Endothelial cell of umbilical vein (primary cell): ENCODE measurements at regions not wholly inside any gene's neighbourhood (a gene's known extent, or its start where the extent isn't known, plus 50 kb on each side); places are given as distances from the start of the nearest gene placed in this dataset.

Source experiments
- BruUV-seq: library from RNA; stranded (reverse); fragments of 400-500 nt; replicated peaks from 2 replicates; lab custom pipeline; 2021; lab: Mats Ljungman, UMichigan
- CTCF ChIA-PET: fragments of 300-600, 350-600 bp; sonication (Branson Sonifier 250); formaldehyde crosslinking; loops from one replicate; lab custom pipeline; 2021; ENCODE audit warnings: antibody characterized with exemption, inconsistent platforms; lab: Charles Lee
- POLR2A ChIA-PET: fragments of 300-600, 350-600 bp; sonication (Branson Sonifier 250); formaldehyde crosslinking; loops from one replicate; lab custom pipeline; 2021; ENCODE audit warnings: antibody characterized with exemption, inconsistent platforms; lab: Charles Lee
- DNase-seq: peaks from one replicate; pipeline ENCODE4 v3.0.0-alpha.2; 2011; ENCODE audit warnings: low read depth, low spot score
- FAIRE-seq: peaks from 2 replicates; lab custom pipeline; 2011; peaks lifted over from hg19 to GRCh38; lab: Jason Lieb, UNC
- H2AFZ ChIP-seq: 2 replicates; pipeline ENCODE4 v1.6.0; 2012; ENCODE audit warnings: low read depth, low read length, control low read depth, inconsistent platforms
- H3K27ac ChIP-seq: 2 replicates; pipeline ENCODE4 v1.5.1; 2011; ENCODE audit warnings: low read depth, mild to moderate bottlenecking, control low read depth, low read length, moderate library complexity; ENCODE audit not compliant: insufficient read depth
- H3K27me3 ChIP-seq, 2 experiments: 2 replicates each; pipeline versions ENCODE4 v1.6.0 to v1.6.1; 2011; ENCODE audit warnings: low read length in 2 of 2, mixed read lengths in 1 of 2; ENCODE audit not compliant: control insufficient read depth in 2 of 2, insufficient read depth in 2 of 2
- H3K36me3 ChIP-seq, 2 experiments: 2 replicates in 1 of 2; 3 replicates in 1 of 2; pipeline ENCODE4 v1.5.1; 2011; ENCODE audit warnings: low read length in 2 of 2, mild to moderate bottlenecking in 1 of 2, moderate library complexity in 1 of 2; ENCODE audit not compliant: control insufficient read depth in 2 of 2, insufficient read depth in 2 of 2; ENCODE audit errors: extremely low read depth in 1 of 2
- H3K4me1 ChIP-seq: 3 replicates; pipeline ENCODE4 v1.5.1; 2011; ENCODE audit warnings: mild to moderate bottlenecking, low read length; ENCODE audit not compliant: control insufficient read depth, insufficient read depth; ENCODE audit errors: extremely low read depth
- H3K4me2 ChIP-seq: 2 replicates; pipeline ENCODE4 v1.6.1; 2011; ENCODE audit warnings: low read length, control low read depth, mixed read lengths; ENCODE audit not compliant: insufficient read depth
- H3K4me3 ChIP-seq, 3 experiments: fragments of 200-600 bp in 1 of 3; sonication (generic), shearing (Covaris generic) in 1 of 3; replicated peaks in 1 of 3; 2 replicates each; pipeline ENCODE4 v1.5.1; 2011 to 2016; ENCODE audit warnings: control low read depth in 3 of 3, low read length in 3 of 3, mild to moderate bottlenecking in 2 of 3, inconsistent platforms in 1 of 3, low read depth in 1 of 3, moderate library complexity in 1 of 3; ENCODE audit not compliant: insufficient read depth in 1 of 3
- H3K79me2 ChIP-seq: 2 replicates; pipeline ENCODE4 v1.6.0; 2012; ENCODE audit warnings: low read length, inconsistent platforms; ENCODE audit not compliant: control insufficient read depth, insufficient read depth
- H3K9ac ChIP-seq: replicated peaks from 2 replicates; pipeline ENCODE3; 2011; ENCODE audit warnings: low read length, control low read depth; ENCODE audit not compliant: insufficient read depth; ENCODE audit errors: extremely low read depth
- H3K9me1 ChIP-seq: replicated peaks from 3 replicates; pipeline ENCODE4 v1.6.0; 2011; ENCODE audit warnings: mild to moderate bottlenecking, low read length; ENCODE audit not compliant: control insufficient read depth, insufficient read depth; ENCODE audit errors: extremely low read depth
- H3K9me3 ChIP-seq: replicated peaks from 2 replicates; pipeline ENCODE4 v1.5.1; 2012; ENCODE audit warnings: low read length, inconsistent platforms; ENCODE audit not compliant: control insufficient read depth, insufficient read depth
- H4K20me1 ChIP-seq: replicated peaks from 2 replicates; pipeline ENCODE3; 2011; ENCODE audit warnings: mild to moderate bottlenecking, low read length; ENCODE audit not compliant: control insufficient read depth, insufficient read depth; ENCODE audit errors: extremely low read depth
- CTCF ChIP-seq, 2 donors: IDR thresholded peaks; 1 replicate in 1 of 2; 2 replicates in 1 of 2; pipeline ENCODE4 v1.5.1; 2011; ENCODE audit warnings: low read length in 2 of 2, mild to moderate bottlenecking in 2 of 2, moderate library complexity in 2 of 2, control low read depth in 1 of 2, inconsistent platforms in 1 of 2, low read depth in 1 of 2; ENCODE audit not compliant: insufficient read depth in 1 of 2; ENCODE audit errors: extremely low read depth in 1 of 2
- EZH2 ChIP-seq: IDR thresholded peaks from 2 replicates; pipeline ENCODE4 v1.6.1; 2012; ENCODE audit warnings: borderline replicate concordance, low read depth, mild to moderate bottlenecking, moderate library complexity, low read length, inconsistent platforms; ENCODE audit not compliant: severe bottlenecking
- FOS ChIP-seq: IDR thresholded peaks from 2 replicates; pipeline ENCODE4 v1.6.1; 2011; ENCODE audit warnings: mild to moderate bottlenecking, low read length, moderate library complexity, borderline replicate concordance; ENCODE audit not compliant: insufficient read depth
- GATA2 ChIP-seq: IDR thresholded peaks from 2 replicates; pipeline ENCODE4 v1.7.0; 2011; ENCODE audit warnings: low read depth, mild to moderate bottlenecking, moderate library complexity, mixed read lengths, low read length; ENCODE audit not compliant: insufficient read length, insufficient read depth
- JUN ChIP-seq: IDR thresholded peaks from 2 replicates; pipeline ENCODE4 v1.6.1; 2011; ENCODE audit warnings: borderline replicate concordance, low read depth; ENCODE audit not compliant: insufficient read length, insufficient read depth
- MAX ChIP-seq: IDR thresholded peaks from 2 replicates; pipeline ENCODE4 v1.6.1; 2011; ENCODE audit not compliant: insufficient read depth, insufficient read length
- MYC ChIP-seq: IDR thresholded peaks from one replicate; pipeline ENCODE4 v1.6.1; 2011; ENCODE audit warnings: mild to moderate bottlenecking, low read depth, low read length
- POLR2A ChIP-seq: IDR thresholded peaks from 2 replicates; pipeline ENCODE4 v1.6.1; 2012; ENCODE audit warnings: low read depth, mild to moderate bottlenecking, control low read depth, low read length
- POLR2AphosphoS5 ChIP-seq: IDR thresholded peaks from 2 replicates; pipeline ENCODE4 v1.6.1; 2012; ENCODE audit warnings: low read depth, mild to moderate bottlenecking, control low read depth, low read length, moderate library complexity; ENCODE audit not compliant: insufficient read depth
- dilution Hi-C: fragments of 300-500 bp; cut with MboI; formaldehyde crosslinking; loops from one replicate; pipeline ENCODE4 v1.15.0; 2019; ENCODE audit warnings: low sequenced_read_pairs; ENCODE audit not compliant: extremely low pct_ligation_motif_present
- intact Hi-C: fragments of 100-400 bp; cut with micrococcal nuclease; formaldehyde crosslinking; loops from one replicate; pipeline ENCODE4 v1.10.0; 2022

- intact Hi-C loops: no loop called here
- no peak for TF ChIP-seq POLR2A
- no peak overlapping the region for H3K27ac ChIP-seq
- H3K9me1 ChIP-seq: no peaks in the 10 kb centered on the region
- dilution Hi-C loops: no loop called here
- ChIA-PET POLR2A (no interaction called here), CTCF (no interaction called here)
- no peak overlapping the region for H3K9ac ChIP-seq
- H3K27me3 ChIP-seq: no peaks in the 10 kb centered on the region
- H3K79me2 ChIP-seq: no peaks in the 10 kb centered on the region
- H3K9me3 ChIP-seq: no peaks in the 10 kb centered on the region
- no peak overlapping the region for H3K4me2 ChIP-seq
- FAIRE-seq: no peak
- H3K36me3 ChIP-seq: no peaks in the 10 kb centered on the region
- H3K4me1 ChIP-seq: no peaks in the 10 kb centered on the region
- no peak overlapping the region for H3K4me3 ChIP-seq
- BruUV-seq: no TSS peak
- DNase-seq: no peak
- no peak overlapping the region for H2AFZ ChIP-seq
- no peaks in the 10 kb centered on the region for H4K20me1 ChIP-seq
These were observed 72.2 kb upstream of the DACH1 start for GRCh38 chr13:71939186-71939585.

GRCh38 chr13:71935166-71935840 is 68.3 kb upstream of the DACH1 start:
- Histone ChIP-seq H3K4me2 (no peak overlapping the region), H3K9me1 (no peaks in the 10 kb centered on the region), H4K20me1 (no peaks in the 10 kb centered on the region), H3K27ac (no peak overlapping the region), H2AFZ (no peak overlapping the region), H3K4me1 (no peaks in the 10 kb centered on the region), H3K27me3 (no peaks in the 10 kb centered on the region), H3K4me3 (no peak overlapping the region), H3K36me3 (no peaks in the 10 kb centered on the region), H3K9ac (no peak overlapping the region), H3K79me2 (no peaks in the 10 kb centered on the region), H3K9me3 (no peaks in the 10 kb centered on the region)
- dilution Hi-C loops (no loop called here), intact Hi-C loops (no loop called here)
- ChIA-PET CTCF (no interaction called here), POLR2A (no interaction called here)
- BruUV-seq: no TSS peak
- no peak for DNase-seq
- FAIRE-seq: no peak
- TF ChIP-seq CTCF (IDR thresholded peaks at IDR 0.05; ENCODE audit: extremely low read depth in 1 of 2, insufficient read depth in 1 of 2, low read depth in 1 of 2, low read length in 2 of 2) (no peak), POLR2AphosphoS5 (no peak), EZH2 (no peak), FOS (no peak), JUN (no peak), MAX (no peak), GATA2 (no peak), POLR2A (no peak), MYC (no peak)
